T-helper 2 cell (primary cell): ENCODE measurements at regions not wholly inside any gene's neighbourhood (a gene's known extent, or its start where the extent isn't known, plus 50 kb on each side); places are given as distances from the start of the nearest gene placed in this dataset.

Source experiments
- DNase-seq, 5 experiments: peaks; one replicate each; pipeline versions ENCODE4 v3.0.0 to v3.0.0-alpha.2; 2012 to 2022

- DNase-seq: no peak
Observed at GRCh38 chr2:10201201-10201600, 78.7 kb downstream of the RRM2 start.

DNA sequence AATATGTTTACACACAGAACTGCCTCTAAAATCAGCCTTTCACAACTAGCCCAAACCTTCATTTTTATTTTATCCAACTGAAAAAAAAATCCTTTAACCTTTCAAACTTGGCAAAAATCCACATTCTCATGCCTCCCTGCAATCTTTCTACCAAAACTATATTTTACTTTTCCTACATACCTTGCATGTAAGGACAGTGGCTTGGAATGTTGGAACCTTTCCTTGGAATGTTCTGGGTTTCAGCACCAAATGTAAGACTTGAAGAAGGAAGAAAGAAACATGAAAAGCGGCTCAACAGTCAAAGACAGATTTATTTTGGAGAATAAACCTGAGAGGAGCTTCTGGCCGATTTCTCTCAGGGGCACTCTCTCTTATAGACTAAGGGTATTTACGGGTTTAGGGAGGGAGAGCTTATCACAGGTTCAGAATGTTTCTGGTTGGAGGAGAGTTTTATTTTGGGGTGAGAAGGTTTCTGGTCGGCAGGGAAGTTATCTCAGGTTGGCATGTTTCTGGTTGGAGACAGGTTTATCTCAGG, 79.7 kb downstream of the RRM2 start:
- no peak for DNase-seq

DNA sequence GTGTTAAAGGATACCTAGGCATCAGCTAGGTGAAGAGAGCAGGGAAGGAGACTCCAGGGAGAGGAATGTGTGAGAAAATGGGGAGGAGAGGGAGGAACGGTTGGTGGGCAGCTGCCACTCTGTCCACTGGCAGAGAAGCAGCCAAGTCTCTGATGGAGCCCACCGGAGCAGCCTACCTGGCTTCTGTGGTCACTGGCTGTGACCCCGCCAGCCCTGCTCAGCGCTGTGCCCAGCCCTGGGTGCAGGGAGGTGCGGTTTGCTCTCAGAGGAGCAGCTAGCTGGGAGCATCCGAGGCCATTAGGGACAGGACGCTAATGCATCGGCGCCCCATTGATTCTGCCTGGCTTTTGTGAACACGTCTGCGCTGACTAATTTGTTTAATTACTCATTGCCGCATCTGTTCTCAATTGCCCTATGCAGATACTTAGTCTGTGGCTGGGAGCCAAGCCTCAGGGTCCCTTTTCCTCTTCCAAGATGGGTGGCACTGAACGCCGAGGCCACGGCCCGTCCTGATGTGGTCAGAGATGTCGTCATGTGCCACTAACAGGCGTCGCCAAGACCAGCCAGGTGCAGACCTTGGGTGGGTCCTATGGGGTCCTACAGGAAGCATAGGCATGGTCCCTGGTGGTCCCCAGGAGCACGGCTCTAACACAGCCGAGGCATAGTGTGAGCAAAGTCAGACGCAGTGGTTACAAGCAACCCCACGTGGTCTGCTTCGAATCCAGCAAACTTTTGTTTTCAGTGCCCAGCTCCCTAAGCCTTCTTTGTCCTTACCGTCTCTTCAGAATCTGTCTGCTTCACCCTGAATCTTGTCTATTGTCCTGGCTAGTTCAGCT, 82.0 kb downstream of the RRM2 start:
- no peak for DNase-seq

- DNase-seq: no peak
Observed at GRCh38 chr2:10205162-10205475, 82.6 kb downstream of the RRM2 start.

DNA sequence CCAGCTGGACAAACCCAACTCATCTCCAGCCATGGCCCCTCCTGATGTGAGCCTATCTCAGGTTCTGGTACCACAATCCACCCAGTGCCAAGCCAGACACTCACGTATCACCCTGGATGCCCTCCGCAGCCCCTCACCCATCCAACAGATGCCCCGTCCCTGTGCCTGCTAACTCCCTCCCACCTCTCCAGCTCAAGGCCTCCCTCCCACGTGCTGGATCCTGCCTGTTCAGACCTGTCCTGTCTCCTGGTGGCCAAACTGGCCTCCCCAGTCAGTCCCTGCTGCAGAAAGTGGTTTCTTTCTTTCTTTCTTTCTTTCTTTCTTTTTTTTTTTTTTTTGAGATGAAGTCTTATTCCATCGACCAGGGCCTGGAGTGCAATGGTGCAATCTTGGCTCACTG, 86.2 kb downstream of the RRM2 start:
- DNase-seq: no peak

GRCh38 chr2:10209406-10209935, 86.9 kb downstream of the RRM2 start:
- DNase-seq: no peak

GRCh38 chr2:10210336-10210735, 87.8 kb downstream of the RRM2 start:
- DNase-seq: no peak

DNA sequence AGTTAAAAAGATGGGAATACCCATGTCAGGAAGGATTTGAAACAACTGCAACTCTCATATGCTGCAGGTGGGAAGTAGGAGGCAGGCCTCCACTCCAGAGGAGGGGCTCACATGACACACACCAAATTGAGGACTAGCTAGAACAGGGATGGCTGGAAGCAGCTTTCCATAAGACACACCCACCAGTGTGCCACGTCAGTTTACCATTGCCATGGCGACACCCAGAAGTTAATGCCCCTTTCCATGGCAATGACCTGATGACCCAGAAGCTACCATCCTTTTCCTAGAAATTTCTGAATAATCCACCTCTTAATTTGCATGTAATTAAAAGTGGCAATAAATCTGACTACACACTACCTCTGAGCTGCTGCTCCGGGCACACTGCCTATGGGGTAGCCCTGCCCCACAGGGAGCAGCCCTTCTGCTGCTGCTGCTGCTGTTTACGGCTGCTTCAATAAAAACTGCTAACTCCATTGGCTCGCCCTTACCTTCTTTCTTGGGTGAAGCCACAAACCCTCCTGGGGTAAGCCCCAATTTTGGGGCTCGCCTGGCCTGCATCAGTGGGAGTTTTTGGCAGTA, 89.4 kb downstream of the RRM2 start:
- DNase-seq: no peak

- DNase-seq: no peak
Observed at GRCh38 chr2:10212827-10213226, 89.9 kb upstream of the HPCAL1 start.

DNA sequence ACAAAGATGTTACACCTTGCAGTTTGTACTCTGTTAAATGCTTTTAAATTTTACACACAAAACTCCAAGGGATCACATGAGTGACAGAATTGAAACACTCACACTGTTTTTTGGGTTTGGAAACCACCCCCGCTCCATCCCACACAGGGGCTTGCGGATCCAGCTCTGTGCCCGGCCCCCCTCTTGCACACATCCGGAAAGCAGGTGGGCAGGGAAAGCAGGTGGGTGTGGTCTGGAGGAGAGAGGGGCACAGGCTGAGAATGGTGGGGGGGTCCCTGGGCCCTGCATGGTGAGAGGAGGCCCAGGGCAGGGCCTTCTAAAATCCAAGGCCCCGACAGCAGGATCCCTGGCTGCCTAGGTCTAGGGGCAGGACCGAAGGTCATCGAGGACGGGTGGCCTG, 88.5 kb upstream of the HPCAL1 start:
- no peak for DNase-seq

DNA sequence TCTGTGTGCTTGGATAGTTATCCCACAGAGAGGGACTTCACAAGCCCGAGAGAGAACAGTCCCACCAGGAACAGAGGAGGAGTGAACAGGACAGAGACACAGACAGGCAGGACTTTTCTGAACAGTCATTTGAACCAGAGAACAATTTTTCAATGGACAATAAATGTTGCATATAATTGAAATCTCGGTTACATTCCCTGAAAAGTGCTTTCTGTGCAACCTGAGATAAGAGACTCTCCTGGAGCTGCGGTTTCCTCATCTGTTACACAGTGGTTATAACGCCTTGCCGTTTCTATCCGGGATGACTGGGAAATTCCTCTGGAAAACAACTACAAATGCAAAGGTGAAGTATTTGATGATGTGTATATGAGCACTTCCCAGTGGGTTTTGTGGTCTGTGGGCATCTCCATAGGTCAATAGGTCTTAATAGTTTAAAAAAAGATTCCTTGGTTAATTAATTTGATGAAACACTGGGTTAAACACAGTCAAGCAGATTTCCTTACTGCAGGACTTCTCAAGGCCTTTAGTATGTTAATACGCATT, 87.2 kb upstream of the HPCAL1 start:
- DNase-seq: no peak

- no peak for DNase-seq
Observed at GRCh38 chr2:10216677-10217488, 85.8 kb upstream of the HPCAL1 start.

GRCh38 chr2:10217489-10218435, 84.9 kb upstream of the HPCAL1 start:
- no peak for DNase-seq

GRCh38 chr2:10220045-10220901, 82.4 kb upstream of the HPCAL1 start:
- no peak for DNase-seq

DNA sequence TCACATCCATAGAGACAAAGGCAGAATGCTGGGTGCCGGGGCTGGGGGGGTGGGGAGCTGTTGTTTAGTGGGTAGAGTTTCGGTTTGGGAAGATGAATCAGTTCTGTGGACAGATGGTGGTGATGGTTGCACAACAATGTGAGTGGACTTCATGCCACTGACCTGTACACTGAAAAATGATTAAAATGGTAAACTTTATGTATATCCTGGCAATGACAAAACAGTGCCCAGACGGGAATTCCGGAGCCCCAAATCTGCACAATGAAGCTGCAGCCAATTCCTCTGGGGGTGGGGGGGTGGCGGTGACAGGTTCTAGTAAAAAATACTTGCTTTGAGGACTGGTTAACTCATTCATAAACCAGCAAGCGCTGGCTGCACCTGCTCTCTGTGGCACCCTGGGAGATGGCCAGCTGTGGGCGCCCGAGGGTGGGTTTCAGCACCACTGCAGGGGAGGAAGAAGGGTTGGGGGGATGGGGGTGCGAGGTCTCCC, 81.8 kb upstream of the HPCAL1 start:
- no peak for DNase-seq

GRCh38 chr2:10221443-10221842, 81.3 kb upstream of the HPCAL1 start:
- DNase-seq: no peak

GRCh38 chr2:10221976-10222870, 80.5 kb upstream of the HPCAL1 start:
- no peak for DNase-seq

GRCh38 chr2:10223471-10223870, 79.2 kb upstream of the HPCAL1 start:
- no peak for DNase-seq

GRCh38 chr2:10223932-10224720, 78.6 kb upstream of the HPCAL1 start:
- DNase-seq: no peak
